ENCODE measurements at regions not wholly inside any gene's neighbourhood (a gene's known extent, or its start where the extent isn't known, plus 50 kb on each side); places are given as distances from the start of the nearest gene placed in this dataset.

GRCh38 chr5:159550951-159551350, 220.7 kb upstream of the IL12B start:
- in situ Hi-C loops (cut with MboI) = no loop called here
- no peak overlapping the region for H3K9ac ChIP-seq (ENCODE audit: control insufficient read depth, insufficient read depth, low read length)
- ATAC-seq = no peak
- RAD21 ChIA-PET (ENCODE audit: unreplicated experiment) = no interaction called here
- CTCF ChIA-PET = no interaction called here
- H2AFZ ChIP-seq (ENCODE audit: control insufficient read depth, low read depth, low read length) = no peak overlapping the region
- no peaks in the 10 kb centered on the region; the same call in 2 of the 3 replicates for H3K9me3 ChIP-seq (replicated peaks; ENCODE audit: control insufficient read depth, insufficient read depth, low read length)
- no peaks in the 10 kb centered on the region for H3K36me3 ChIP-seq (ENCODE audit: control insufficient read depth in 2 of 2, insufficient read depth in 2 of 2, low read length in 1 of 2)
- no peaks in the 10 kb centered on the region for H3K27me3 ChIP-seq (replicated peaks in 1 of 2; ENCODE audit: control insufficient read depth in 2 of 2, insufficient read depth in 2 of 2, low read length in 1 of 2)
- no peaks in the 10 kb centered on the region for H3K4me1 ChIP-seq (ENCODE audit: control insufficient read depth, insufficient read depth, low read length)
- no peak overlapping the region for H3K4me2 ChIP-seq (ENCODE audit: control insufficient read depth, insufficient read depth)
- SMC1A ChIA-PET (ENCODE audit: uncharacterized antibody, unreplicated experiment) = no interaction called here
- intact Hi-C loops (cut with micrococcal nuclease; ENCODE audit: unreplicated experiment) = no loop called here
- POLR2A ChIA-PET = no interaction called here
- TF ChIP-seq TAF1 (IDR thresholded peaks at IDR 0.05; ENCODE audit: borderline replicate concordance, low read depth, low read length) (no peak), ETV6 (conservative IDR thresholded peaks at IDR 0.05 in 1 of 2, IDR thresholded peaks at IDR 0.05 in 1 of 2; ENCODE audit: borderline replicate concordance in 1 of 2, low read depth in 1 of 2) (no peak), ATF3 (IDR thresholded peaks at IDR 0.05; ENCODE audit: borderline replicate concordance, extremely low read depth, low read depth, low read length) (no peak), CBFB (IDR thresholded peaks at IDR 0.05; ENCODE audit: low read depth) (no peak), ELK1 (IDR thresholded peaks at IDR 0.05; ENCODE audit: low read depth, low read length) (no peak)
- DNase-seq (ENCODE audit: low read depth, low spot score) = no peak
- no peaks in the 10 kb centered on the region for H3K79me2 ChIP-seq (ENCODE audit: control insufficient read depth, insufficient read depth, low read length)
- no TSS peak for BruUV-seq (replicated peaks)
- WGBS (ENCODE audit: insufficient coverage, insufficient replicate concordance, low lambda C conversion rate, missing lambda C conversion rate) = 100% methylated on average over 1 of the region's 1 CpG
- no peak overlapping the region for H3K27ac ChIP-seq (ENCODE audit: control insufficient read depth, insufficient read depth)
- H4K20me1 ChIP-seq (ENCODE audit: control insufficient read depth, insufficient read depth) = no peaks in the 10 kb centered on the region
- H3K4me3 ChIP-seq = no peak overlapping the region
- FAIRE-seq = no peak

- RAD21 ChIA-PET (ENCODE audit: unreplicated experiment) = no interaction called here
- no peaks in the 10 kb centered on the region for H3K27me3 ChIP-seq (replicated peaks in 1 of 2; ENCODE audit: control insufficient read depth in 2 of 2, insufficient read depth in 2 of 2, low read length in 1 of 2)
- ATAC-seq (no peak), FAIRE-seq (no peak), DNase-seq (ENCODE audit: low read depth, low spot score) (no peak)
- no peak overlapping the region for H3K4me3 ChIP-seq
- intact Hi-C loops (cut with micrococcal nuclease; ENCODE audit: unreplicated experiment) (no loop called here), in situ Hi-C loops (cut with MboI) (no loop called here)
- CTCF ChIA-PET = interaction anchor here (0.6 to 2.0 kb wide), 3 partner anchors 14 to 419 kb away, joined by 3 to 6 read pairs (median 3); no protein-coding TSS in a partner anchor
- H3K27ac ChIP-seq (ENCODE audit: control insufficient read depth, insufficient read depth) = no peak overlapping the region
- H3K79me2 ChIP-seq (ENCODE audit: control insufficient read depth, insufficient read depth, low read length) = no peaks in the 10 kb centered on the region
- POLR2A ChIA-PET = no interaction called here
- WGBS (ENCODE audit: insufficient coverage, insufficient replicate concordance, low lambda C conversion rate, missing lambda C conversion rate) = 58% methylated on average over 3 of the region's 3 CpGs
- BruUV-seq (replicated peaks) = no TSS peak
- no peaks in the 10 kb centered on the region; the same call in 2 of the 3 replicates for H3K9me3 ChIP-seq (replicated peaks; ENCODE audit: control insufficient read depth, insufficient read depth, low read length)
- no peak overlapping the region for H3K9ac ChIP-seq (ENCODE audit: control insufficient read depth, insufficient read depth, low read length)
- no peaks in the 10 kb centered on the region for H3K4me1 ChIP-seq (ENCODE audit: control insufficient read depth, insufficient read depth, low read length)
- H3K36me3 ChIP-seq (ENCODE audit: control insufficient read depth in 2 of 2, insufficient read depth in 2 of 2, low read length in 1 of 2) = no peaks in the 10 kb centered on the region
- H3K4me2 ChIP-seq (ENCODE audit: control insufficient read depth, insufficient read depth) = no peak overlapping the region
- no peak overlapping the region for H2AFZ ChIP-seq (ENCODE audit: control insufficient read depth, low read depth, low read length)
- H4K20me1 ChIP-seq (ENCODE audit: control insufficient read depth, insufficient read depth) = no peaks in the 10 kb centered on the region
- SMC1A ChIA-PET (ENCODE audit: uncharacterized antibody, unreplicated experiment) = interaction anchor here (1.2 to 1.7 kb wide), 2 partner anchors 13 to 14 kb away, joined by 4 read pairs; no protein-coding TSS in a partner anchor
- TF ChIP-seq EZH2 (IDR thresholded peaks at IDR 0.05; ENCODE audit: borderline replicate concordance, control insufficient read depth, low read depth, low read length) = no peak
- no peak for TF ChIP-seq ZZZ3 (IDR thresholded peaks at IDR 0.05; ENCODE audit: control insufficient read depth, insufficient read length, low read depth)
- no peak for TF ChIP-seq MLLT1 (IDR thresholded peaks at IDR 0.05)
- TF ChIP-seq ELK1 (IDR thresholded peaks at IDR 0.05; ENCODE audit: low read depth, low read length) = no peak
- no peak for TF ChIP-seq CHD4 (IDR thresholded peaks at IDR 0.05)
Measured at GRCh38 chr5:159552751-159553150, 222.5 kb upstream of the IL12B start.

Measured in GM12878 (cell line).